Endothelial cell of umbilical vein (primary cell): ENCODE measurements at regions not wholly inside any gene's neighbourhood (a gene's known extent, or its start where the extent isn't known, plus 50 kb on each side); places are given as distances from the start of the nearest gene placed in this dataset.

Experiments used
- BruUV-seq: library from RNA; stranded (reverse); fragments of 400-500 nt; replicated peaks from 2 replicates; lab custom pipeline; 2021; lab: Mats Ljungman, UMichigan
- CTCF ChIA-PET: fragments of 300-600, 350-600 bp; sonication (Branson Sonifier 250); formaldehyde crosslinking; loops from one replicate; lab custom pipeline; 2021; ENCODE audit warnings: antibody characterized with exemption, inconsistent platforms; lab: Charles Lee
- POLR2A ChIA-PET: fragments of 300-600, 350-600 bp; sonication (Branson Sonifier 250); formaldehyde crosslinking; loops from one replicate; lab custom pipeline; 2021; ENCODE audit warnings: antibody characterized with exemption, inconsistent platforms; lab: Charles Lee
- DNase-seq: peaks from one replicate; pipeline ENCODE4 v3.0.0-alpha.2; 2011; ENCODE audit warnings: low read depth, low spot score
- FAIRE-seq: peaks from 2 replicates; lab custom pipeline; 2011; peaks lifted over from hg19 to GRCh38; lab: Jason Lieb, UNC
- H2AFZ ChIP-seq: 2 replicates; pipeline ENCODE4 v1.6.0; 2012; ENCODE audit warnings: low read depth, low read length, control low read depth, inconsistent platforms
- H3K27ac ChIP-seq: 2 replicates; pipeline ENCODE4 v1.5.1; 2011; ENCODE audit warnings: low read depth, mild to moderate bottlenecking, control low read depth, low read length, moderate library complexity; ENCODE audit not compliant: insufficient read depth
- H3K27me3 ChIP-seq, 2 experiments: 2 replicates each; pipeline versions ENCODE4 v1.6.0 to v1.6.1; 2011; ENCODE audit warnings: low read length in 2 of 2, mixed read lengths in 1 of 2; ENCODE audit not compliant: control insufficient read depth in 2 of 2, insufficient read depth in 2 of 2
- H3K36me3 ChIP-seq, 2 experiments: 2 replicates in 1 of 2; 3 replicates in 1 of 2; pipeline ENCODE4 v1.5.1; 2011; ENCODE audit warnings: low read length in 2 of 2, mild to moderate bottlenecking in 1 of 2, moderate library complexity in 1 of 2; ENCODE audit not compliant: control insufficient read depth in 2 of 2, insufficient read depth in 2 of 2; ENCODE audit errors: extremely low read depth in 1 of 2
- H3K4me1 ChIP-seq: 3 replicates; pipeline ENCODE4 v1.5.1; 2011; ENCODE audit warnings: mild to moderate bottlenecking, low read length; ENCODE audit not compliant: control insufficient read depth, insufficient read depth; ENCODE audit errors: extremely low read depth
- H3K4me2 ChIP-seq: 2 replicates; pipeline ENCODE4 v1.6.1; 2011; ENCODE audit warnings: low read length, control low read depth, mixed read lengths; ENCODE audit not compliant: insufficient read depth
- H3K4me3 ChIP-seq, 3 experiments: fragments of 200-600 bp in 1 of 3; sonication (generic), shearing (Covaris generic) in 1 of 3; replicated peaks in 1 of 3; 2 replicates each; pipeline ENCODE4 v1.5.1; 2011 to 2016; ENCODE audit warnings: control low read depth in 3 of 3, low read length in 3 of 3, mild to moderate bottlenecking in 2 of 3, inconsistent platforms in 1 of 3, low read depth in 1 of 3, moderate library complexity in 1 of 3; ENCODE audit not compliant: insufficient read depth in 1 of 3
- H3K79me2 ChIP-seq: 2 replicates; pipeline ENCODE4 v1.6.0; 2012; ENCODE audit warnings: low read length, inconsistent platforms; ENCODE audit not compliant: control insufficient read depth, insufficient read depth
- H3K9ac ChIP-seq: replicated peaks from 2 replicates; pipeline ENCODE3; 2011; ENCODE audit warnings: low read length, control low read depth; ENCODE audit not compliant: insufficient read depth; ENCODE audit errors: extremely low read depth
- H3K9me1 ChIP-seq: replicated peaks from 3 replicates; pipeline ENCODE4 v1.6.0; 2011; ENCODE audit warnings: mild to moderate bottlenecking, low read length; ENCODE audit not compliant: control insufficient read depth, insufficient read depth; ENCODE audit errors: extremely low read depth
- H3K9me3 ChIP-seq: replicated peaks from 2 replicates; pipeline ENCODE4 v1.5.1; 2012; ENCODE audit warnings: low read length, inconsistent platforms; ENCODE audit not compliant: control insufficient read depth, insufficient read depth
- H4K20me1 ChIP-seq: replicated peaks from 2 replicates; pipeline ENCODE3; 2011; ENCODE audit warnings: mild to moderate bottlenecking, low read length; ENCODE audit not compliant: control insufficient read depth, insufficient read depth; ENCODE audit errors: extremely low read depth
- CTCF ChIP-seq, 2 donors: IDR thresholded peaks; 1 replicate in 1 of 2; 2 replicates in 1 of 2; pipeline ENCODE4 v1.5.1; 2011; ENCODE audit warnings: low read length in 2 of 2, mild to moderate bottlenecking in 2 of 2, moderate library complexity in 2 of 2, control low read depth in 1 of 2, inconsistent platforms in 1 of 2, low read depth in 1 of 2; ENCODE audit not compliant: insufficient read depth in 1 of 2; ENCODE audit errors: extremely low read depth in 1 of 2
- EZH2 ChIP-seq: IDR thresholded peaks from 2 replicates; pipeline ENCODE4 v1.6.1; 2012; ENCODE audit warnings: borderline replicate concordance, low read depth, mild to moderate bottlenecking, moderate library complexity, low read length, inconsistent platforms; ENCODE audit not compliant: severe bottlenecking
- FOS ChIP-seq: IDR thresholded peaks from 2 replicates; pipeline ENCODE4 v1.6.1; 2011; ENCODE audit warnings: mild to moderate bottlenecking, low read length, moderate library complexity, borderline replicate concordance; ENCODE audit not compliant: insufficient read depth
- GATA2 ChIP-seq: IDR thresholded peaks from 2 replicates; pipeline ENCODE4 v1.7.0; 2011; ENCODE audit warnings: low read depth, mild to moderate bottlenecking, moderate library complexity, mixed read lengths, low read length; ENCODE audit not compliant: insufficient read length, insufficient read depth
- JUN ChIP-seq: IDR thresholded peaks from 2 replicates; pipeline ENCODE4 v1.6.1; 2011; ENCODE audit warnings: borderline replicate concordance, low read depth; ENCODE audit not compliant: insufficient read length, insufficient read depth
- MAX ChIP-seq: IDR thresholded peaks from 2 replicates; pipeline ENCODE4 v1.6.1; 2011; ENCODE audit not compliant: insufficient read depth, insufficient read length
- MYC ChIP-seq: IDR thresholded peaks from one replicate; pipeline ENCODE4 v1.6.1; 2011; ENCODE audit warnings: mild to moderate bottlenecking, low read depth, low read length
- POLR2A ChIP-seq: IDR thresholded peaks from 2 replicates; pipeline ENCODE4 v1.6.1; 2012; ENCODE audit warnings: low read depth, mild to moderate bottlenecking, control low read depth, low read length
- POLR2AphosphoS5 ChIP-seq: IDR thresholded peaks from 2 replicates; pipeline ENCODE4 v1.6.1; 2012; ENCODE audit warnings: low read depth, mild to moderate bottlenecking, control low read depth, low read length, moderate library complexity; ENCODE audit not compliant: insufficient read depth
- dilution Hi-C: fragments of 300-500 bp; cut with MboI; formaldehyde crosslinking; loops from one replicate; pipeline ENCODE4 v1.15.0; 2019; ENCODE audit warnings: low sequenced_read_pairs; ENCODE audit not compliant: extremely low pct_ligation_motif_present
- intact Hi-C: fragments of 100-400 bp; cut with micrococcal nuclease; formaldehyde crosslinking; loops from one replicate; pipeline ENCODE4 v1.10.0; 2022

GRCh38 chr2:167787562-167787961, 459.8 kb downstream of the STK39 start:
- Histone ChIP-seq H3K4me3 (no peak overlapping the region), H3K27ac (no peak overlapping the region), H3K4me1 (no peaks in the 10 kb centered on the region), H3K9ac (no peak overlapping the region), H3K79me2 (no peaks in the 10 kb centered on the region), H3K4me2 (no peak overlapping the region), H3K9me3 (no peaks in the 10 kb centered on the region), H4K20me1 (no peaks in the 10 kb centered on the region), H2AFZ (no peak overlapping the region), H3K27me3 (no peaks in the 10 kb centered on the region), H3K36me3 (no peaks in the 10 kb centered on the region), H3K9me1 (no peaks in the 10 kb centered on the region)
- CTCF ChIA-PET, result no interaction called here
- FAIRE-seq (no peak), DNase-seq (no peak)
- TF ChIP-seq EZH2 (no peak), GATA2 (no peak), JUN (no peak), FOS (no peak), MYC (no peak), MAX (no peak), POLR2AphosphoS5 (no peak), CTCF (IDR thresholded peaks at IDR 0.05; ENCODE audit: extremely low read depth in 1 of 2, insufficient read depth in 1 of 2, low read depth in 1 of 2, low read length in 2 of 2) (no peak), POLR2A (no peak)
- intact Hi-C loops (no loop called here), dilution Hi-C loops (no loop called here)
- BruUV-seq, result no TSS peak
- POLR2A ChIA-PET, result no interaction called here
